GM12878 (cell line): ENCODE measurements at regions not wholly inside any gene's neighbourhood (a gene's known extent, or its start where the extent isn't known, plus 50 kb on each side); places are given as distances from the start of the nearest gene placed in this dataset.

Source experiments
- POLR2AphosphoS5 ChIP-seq: IDR thresholded peaks from 2 replicates; pipeline ENCODE4 v1.6.1; 2011; ENCODE audit warnings: mild to moderate bottlenecking, low read length, inconsistent platforms
- TCF7 ChIP-seq: IDR thresholded peaks from 2 replicates; pipeline ENCODE4 v1.6.1; 2014; ENCODE audit warnings: antibody characterized with exemption, borderline replicate concordance
- ZNF622 ChIP-seq: fragments of 450-650 bp; IDR thresholded peaks from 2 replicates; pipeline ENCODE4 v1.6.1; 2017; ENCODE audit warnings: mild to moderate bottlenecking, inconsistent platforms
- TF ChIP-seq, protein P1 (sequence below), 3 experiments: IDR thresholded peaks in 2 of 3; conservative IDR thresholded peaks in 1 of 3; 2 replicates each; pipeline ENCODE4 v1.5.1; 2011; ENCODE audit warnings: low read depth in 3 of 3, low read length in 3 of 3, mild to moderate bottlenecking in 3 of 3, control low read depth in 2 of 3, moderate library complexity in 2 of 3, inconsistent platforms in 1 of 3, mixed read lengths in 1 of 3; ENCODE audit not compliant: control insufficient read depth in 2 of 3, insufficient read depth in 1 of 3; ENCODE audit errors: extremely low read depth in 1 of 3

- no peak for TF ChIP-seq ZNF622
- no peak for TF ChIP-seq POLR2AphosphoS5
- TF ChIP-seq, protein P1, sequence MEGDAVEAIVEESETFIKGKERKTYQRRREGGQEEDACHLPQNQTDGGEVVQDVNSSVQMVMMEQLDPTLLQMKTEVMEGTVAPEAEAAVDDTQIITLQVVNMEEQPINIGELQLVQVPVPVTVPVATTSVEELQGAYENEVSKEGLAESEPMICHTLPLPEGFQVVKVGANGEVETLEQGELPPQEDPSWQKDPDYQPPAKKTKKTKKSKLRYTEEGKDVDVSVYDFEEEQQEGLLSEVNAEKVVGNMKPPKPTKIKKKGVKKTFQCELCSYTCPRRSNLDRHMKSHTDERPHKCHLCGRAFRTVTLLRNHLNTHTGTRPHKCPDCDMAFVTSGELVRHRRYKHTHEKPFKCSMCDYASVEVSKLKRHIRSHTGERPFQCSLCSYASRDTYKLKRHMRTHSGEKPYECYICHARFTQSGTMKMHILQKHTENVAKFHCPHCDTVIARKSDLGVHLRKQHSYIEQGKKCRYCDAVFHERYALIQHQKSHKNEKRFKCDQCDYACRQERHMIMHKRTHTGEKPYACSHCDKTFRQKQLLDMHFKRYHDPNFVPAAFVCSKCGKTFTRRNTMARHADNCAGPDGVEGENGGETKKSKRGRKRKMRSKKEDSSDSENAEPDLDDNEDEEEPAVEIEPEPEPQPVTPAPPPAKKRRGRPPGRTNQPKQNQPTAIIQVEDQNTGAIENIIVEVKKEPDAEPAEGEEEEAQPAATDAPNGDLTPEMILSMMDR (IDR thresholded peaks at IDR 0.05 in 2 of 3, conservative IDR thresholded peaks at IDR 0.05 in 1 of 3; ENCODE audit: control insufficient read depth in 2 of 3, extremely low read depth in 1 of 3, insufficient read depth in 1 of 3, low read depth in 3 of 3, low read length in 3 of 3), result no peak
- TF ChIP-seq TCF7, result no peak
Measured at GRCh38 chrX:151476604-151477303, 79.7 kb downstream of the VMA21 start.
